Mucosa of descending colon (tissue), 3 donors: ENCODE measurements at regions not wholly inside any gene's neighbourhood (a gene's known extent, or its start where the extent isn't known, plus 50 kb on each side); places are given as distances from the start of the nearest gene placed in this dataset.

Experiments
- ATAC-seq: fragments of 200-7000 bp; cut with Tn5 transposase; one replicate; pipeline ENCODE4 v1.9.1; 2020; ENCODE audit warnings: mild to moderate bottlenecking, moderate library complexity
- DNase-seq, 3 donors: peaks; one replicate each; pipeline ENCODE4 v3.0.0-alpha.2; 2020
- H3K36me3 ChIP-seq: fragments of 200-600 bp; one replicate; pipeline ENCODE4 v1.8.0; 2021; ENCODE audit warnings: low read depth, mild to moderate bottlenecking
- H3K4me1 ChIP-seq: fragments of 200-600 bp; one replicate; pipeline ENCODE4 v1.8.0; 2021; ENCODE audit warnings: low read depth, mild to moderate bottlenecking
- H3K4me3 ChIP-seq: fragments of 200-600 bp; one replicate; pipeline ENCODE4 v1.8.0; 2021; ENCODE audit warnings: mild to moderate bottlenecking
- H3K9me3 ChIP-seq: fragments of 200-600 bp; one replicate; pipeline ENCODE4 v1.8.0; 2021; ENCODE audit warnings: mild to moderate bottlenecking
- intact Hi-C, 2 donors: fragments of 100-400 bp; cut with DNase I in 1 of 2; cut with micrococcal nuclease in 1 of 2; formaldehyde crosslinking; loops; one replicate each; pipeline versions ENCODE4 v1.11.0 to v1.11.1; 2022; cut with DNase I, micrococcal nuclease
- TF ChIP-seq, protein P1 (sequence below): fragments of 200-600 bp; IDR thresholded peaks from one replicate; pipeline ENCODE4 v1.8.0; 2022; ENCODE audit warnings: antibody characterized with exemption, mild to moderate bottlenecking
- donor health status: DM: no; HTN: no; CAD: no; lungs with moderate emphysema.
- donor health status: DM: no; HTN: no; CAD: no.
- donor health status: DM: no; HTN: yes; CAD: no.

GRCh38 chr6:121932076-121932991, 467.1 kb upstream of the HSF2 start:
- Histone ChIP-seq H3K4me1 (no peaks in the 10 kb centered on the region), H3K36me3 (no peaks in the 10 kb centered on the region), H3K4me3 (no peak overlapping the region), H3K9me3 (no peaks in the 10 kb centered on the region)
- intact Hi-C loops, result no loop called here
- peak in 1 of 3 donors; percentile 1 for DNase-seq
- TF ChIP-seq, protein P1, sequence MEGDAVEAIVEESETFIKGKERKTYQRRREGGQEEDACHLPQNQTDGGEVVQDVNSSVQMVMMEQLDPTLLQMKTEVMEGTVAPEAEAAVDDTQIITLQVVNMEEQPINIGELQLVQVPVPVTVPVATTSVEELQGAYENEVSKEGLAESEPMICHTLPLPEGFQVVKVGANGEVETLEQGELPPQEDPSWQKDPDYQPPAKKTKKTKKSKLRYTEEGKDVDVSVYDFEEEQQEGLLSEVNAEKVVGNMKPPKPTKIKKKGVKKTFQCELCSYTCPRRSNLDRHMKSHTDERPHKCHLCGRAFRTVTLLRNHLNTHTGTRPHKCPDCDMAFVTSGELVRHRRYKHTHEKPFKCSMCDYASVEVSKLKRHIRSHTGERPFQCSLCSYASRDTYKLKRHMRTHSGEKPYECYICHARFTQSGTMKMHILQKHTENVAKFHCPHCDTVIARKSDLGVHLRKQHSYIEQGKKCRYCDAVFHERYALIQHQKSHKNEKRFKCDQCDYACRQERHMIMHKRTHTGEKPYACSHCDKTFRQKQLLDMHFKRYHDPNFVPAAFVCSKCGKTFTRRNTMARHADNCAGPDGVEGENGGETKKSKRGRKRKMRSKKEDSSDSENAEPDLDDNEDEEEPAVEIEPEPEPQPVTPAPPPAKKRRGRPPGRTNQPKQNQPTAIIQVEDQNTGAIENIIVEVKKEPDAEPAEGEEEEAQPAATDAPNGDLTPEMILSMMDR, result no peak
- ATAC-seq, result no peak

GRCh38 chr6:121934451-121934850, 465.0 kb upstream of the HSF2 start:
- DNase-seq (no peak), ATAC-seq (no peak)
- H3K9me3 ChIP-seq, result no peaks in the 10 kb centered on the region
- H3K36me3 ChIP-seq, result no peaks in the 10 kb centered on the region
- no peak overlapping the region for H3K4me3 ChIP-seq
- intact Hi-C loops, result no loop called here
- H3K4me1 ChIP-seq, result no peaks in the 10 kb centered on the region
- TF ChIP-seq, protein P1, result no peak

GRCh38 chr6:121940728-121941127, 458.7 kb upstream of the HSF2 start:
- TF ChIP-seq, protein P1, result no peak
- Histone ChIP-seq H3K9me3 (no peaks in the 10 kb centered on the region), H3K4me3 (no peak overlapping the region), H3K36me3 (no peaks in the 10 kb centered on the region), H3K4me1 (no peaks in the 10 kb centered on the region)
- DNase-seq (no peak), ATAC-seq (no peak)
- intact Hi-C loops, result no loop called here

GRCh38 chr6:121944354-121944753, 455.1 kb upstream of the HSF2 start:
- no peaks in the 10 kb centered on the region for H3K4me1 ChIP-seq
- no peaks in the 10 kb centered on the region for H3K9me3 ChIP-seq
- DNase-seq (no peak), ATAC-seq (no peak)
- intact Hi-C loops, result no loop called here
- TF ChIP-seq, protein P1, result no peak
- H3K36me3 ChIP-seq, result no peaks in the 10 kb centered on the region
- H3K4me3 ChIP-seq, result no peak overlapping the region

GRCh38 chr6:121951123-121951522, 448.3 kb upstream of the HSF2 start:
- TF ChIP-seq, protein P1, result no peak
- ATAC-seq (no peak), DNase-seq (no peak)
- intact Hi-C loops, result no loop called here
- H3K4me3 ChIP-seq, result no peak overlapping the region
- no peaks in the 10 kb centered on the region for H3K4me1 ChIP-seq
- H3K9me3 ChIP-seq, result no peaks in the 10 kb centered on the region
- no peaks in the 10 kb centered on the region for H3K36me3 ChIP-seq
